K562 (cell line): ENCODE measurements at regions not wholly inside any gene's neighbourhood (a gene's known extent, or its start where the extent isn't known, plus 50 kb on each side); places are given as distances from the start of the nearest gene placed in this dataset.

Experiments
- ATAC-seq: fragments of 200-7000 bp; cut with Tn5 transposase; 3 replicates; pipeline ENCODE4 v1.9.1; 2020; ENCODE audit warnings: moderate library complexity
- BruUV-seq: library from RNA; stranded (reverse); fragments of 400-500 nt; replicated peaks from 2 replicates; lab custom pipeline; 2021; lab: Mats Ljungman, UMichigan
- CTCF ChIA-PET: fragments of 300-600 bp; formaldehyde crosslinking; extraction: SDS; loops from one replicate; lab custom pipeline; 2021; ENCODE audit warnings: low intra/inter-chr PET ratio; lab: Yijun Ruan, JAX
- POLR2A ChIA-PET: fragments of 300-600, 350-650 bp; sonication (Branson Sonifier 250); formaldehyde crosslinking; extraction: SDS; loops from one replicate; lab custom pipeline; 2021; ENCODE audit warnings: antibody characterized with exemption, inconsistent platforms; lab: Yijun Ruan, JAX
- DNase-seq, 4 experiments: peaks; one replicate each; pipeline versions ENCODE4 v3.0.0 to v3.0.0-alpha.2; 2011 to 2018; ENCODE audit warnings: low spot score in 3 of 4, mixed read lengths in 3 of 4; ENCODE audit errors: extremely low read depth in 1 of 4
- FAIRE-seq: peaks from 2 replicates; lab custom pipeline; 2011; peaks lifted over from hg19 to GRCh38; lab: Jason Lieb, UNC
- H2AFZ ChIP-seq: 2 replicates; pipeline ENCODE4 v1.6.0; 2011; ENCODE audit warnings: low read depth, low read length, control low read depth, inconsistent platforms
- H3K27ac ChIP-seq: fragments of 200-600 bp; 3 replicates; pipeline ENCODE4 v1.8.0; 2011; ENCODE audit warnings: low read depth, mild to moderate bottlenecking, control low read depth, inconsistent platforms, low read length, moderate library complexity, mixed read lengths; ENCODE audit errors: extremely low read depth
- H3K27me3 ChIP-seq, 2 experiments: fragments of 300-600 bp in 1 of 2; 2 replicates in 1 of 2; 3 replicates in 1 of 2; pipeline versions ENCODE4 v1.6.0 to v1.8.0; 2011; ENCODE audit warnings: inconsistent platforms in 2 of 2, low read length in 2 of 2, mild to moderate bottlenecking in 1 of 2, mixed read lengths in 1 of 2, moderate library complexity in 1 of 2; ENCODE audit not compliant: control insufficient read depth in 2 of 2, insufficient read depth in 2 of 2
- H3K36me3 ChIP-seq: fragments of 300-600 bp; 3 replicates; pipeline ENCODE4 v1.8.0; 2011; ENCODE audit warnings: mild to moderate bottlenecking, low read length, inconsistent platforms; ENCODE audit not compliant: control insufficient read depth, insufficient read depth
- H3K4me1 ChIP-seq, 2 experiments: fragments of 200-600 bp in 1 of 2; replicated peaks in 1 of 2; 2 replicates in 1 of 2; 3 replicates in 1 of 2; pipeline versions ENCODE4 v1.5.1 to v1.8.0; 2011; ENCODE audit warnings: inconsistent platforms in 2 of 2, low read length in 2 of 2, mild to moderate bottlenecking in 1 of 2, mixed read lengths in 1 of 2, moderate library complexity in 1 of 2; ENCODE audit not compliant: control insufficient read depth in 2 of 2, insufficient read depth in 2 of 2
- H3K4me2 ChIP-seq: 2 replicates; pipeline ENCODE4 v1.6.1; 2011; ENCODE audit warnings: low read length, control low read depth, inconsistent platforms, mixed read lengths; ENCODE audit not compliant: insufficient read depth
- H3K4me3 ChIP-seq: fragments of 200-600 bp; sonication (generic), shearing (Covaris generic); 2 replicates; pipeline ENCODE4 v1.5.1; 2016; ENCODE audit warnings: control low read depth, inconsistent platforms
- H3K79me2 ChIP-seq: fragments of 200-600 bp; 3 replicates; pipeline ENCODE4 v1.8.0; 2011; ENCODE audit warnings: low read length, inconsistent platforms; ENCODE audit not compliant: control insufficient read depth, insufficient read depth
- H3K9ac ChIP-seq, 2 experiments: 2 replicates each; pipeline versions ENCODE4 v1.6.0 to v1.6.1; 2011; ENCODE audit warnings: low read depth in 2 of 2, low read length in 2 of 2, control low read depth in 1 of 2, inconsistent platforms in 1 of 2, mild to moderate bottlenecking in 1 of 2, mixed read lengths in 1 of 2; ENCODE audit not compliant: insufficient read depth in 1 of 2
- H3K9me1 ChIP-seq: one replicate; pipeline ENCODE4 v1.6.0; 2011; ENCODE audit warnings: inconsistent platforms, mild to moderate bottlenecking, low read length, moderate library complexity; ENCODE audit not compliant: control insufficient read depth, insufficient read depth
- H3K9me3 ChIP-seq: replicated peaks from 2 replicates; pipeline ENCODE4 v1.5.1; 2011; ENCODE audit warnings: low read depth, low read length, inconsistent platforms; ENCODE audit not compliant: control insufficient read depth, insufficient read depth
- H4K20me1 ChIP-seq: replicated peaks from 2 replicates; pipeline ENCODE4 v1.6.1; 2011; ENCODE audit warnings: low read length, inconsistent platforms, mixed read lengths; ENCODE audit not compliant: control insufficient read depth, insufficient read depth
- BACH1 ChIP-seq: fragments of 200-800 bp; sonication (Bioruptor generic); IDR thresholded peaks from 2 replicates; pipeline ENCODE4 v1.6.1; 2016; ENCODE audit warnings: missing genetic modification characterization, missing compliant biosample characterization
- CEBPB ChIP-seq: fragments of 450-650 bp; IDR thresholded peaks from 2 replicates; pipeline ENCODE4 v1.6.1; 2016; ENCODE audit warnings: missing genetic modification characterization, missing compliant biosample characterization
- CHD1 ChIP-seq: fragments of 200-600 bp; sonication (generic); IDR thresholded peaks from one replicate; pipeline ENCODE4 v1.6.1; 2012; ENCODE audit warnings: mild to moderate bottlenecking, moderate library complexity, low read length, inconsistent platforms
- EZH2 ChIP-seq: IDR thresholded peaks from 2 replicates; pipeline ENCODE4 v1.6.1; 2012; ENCODE audit warnings: low read depth, mild to moderate bottlenecking, inconsistent platforms, low read length, borderline replicate concordance
- FOXP4 ChIP-seq: sonication (generic); formaldehyde crosslinking; IDR thresholded peaks from 2 replicates; pipeline ENCODE4 v1.8.0; 2022; ENCODE audit warnings: mild to moderate bottlenecking, missing genetic modification reagents, borderline replicate concordance
- POLR2H ChIP-seq: IDR thresholded peaks from 2 replicates; pipeline ENCODE4 v1.6.1; 2016; ENCODE audit warnings: missing genetic modification characterization, low read depth, mild to moderate bottlenecking, control low read depth, missing compliant biosample characterization, moderate library complexity
- ZFX ChIP-seq: sonication (generic); formaldehyde crosslinking; IDR thresholded peaks from 2 replicates; pipeline ENCODE4 v1.8.0; 2022; ENCODE audit warnings: mild to moderate bottlenecking, missing genetic modification reagents, moderate library complexity
- ZNF184 ChIP-seq: sonication (generic); formaldehyde crosslinking; IDR thresholded peaks from 2 replicates; pipeline ENCODE4 v1.5.0; 2020; ENCODE audit warnings: missing genetic modification reagents
- WGBS: fragments of 100-300 bp; shearing (Covaris generic); methylation state at CpG from one replicate; pipeline ENCODE4 v1.1.6; 2016; ENCODE audit warnings: low coverage, mixed read lengths; ENCODE audit not compliant: insufficient coverage; ENCODE audit errors: missing lambda C conversion rate; 5-methylcytosine and 5-hydroxymethylcytosine counted together
- in situ Hi-C: fragments of 300-500 bp; cut with MboI; formaldehyde crosslinking; loops from 4 replicates; pipeline ENCODE4 v1.15.0; 2018; ENCODE audit warnings: inconsistent platforms, mixed read lengths
- intact Hi-C: fragments of 100-400 bp; cut with micrococcal nuclease; formaldehyde crosslinking; loops from 2 replicates; pipeline ENCODE4 v1.14.2; 2022

GRCh38 chr17:79220201-79220712 lies 145.6 kb downstream of the ENGASE start (continued):
- no peak for TF ChIP-seq FOXP4

DNA sequence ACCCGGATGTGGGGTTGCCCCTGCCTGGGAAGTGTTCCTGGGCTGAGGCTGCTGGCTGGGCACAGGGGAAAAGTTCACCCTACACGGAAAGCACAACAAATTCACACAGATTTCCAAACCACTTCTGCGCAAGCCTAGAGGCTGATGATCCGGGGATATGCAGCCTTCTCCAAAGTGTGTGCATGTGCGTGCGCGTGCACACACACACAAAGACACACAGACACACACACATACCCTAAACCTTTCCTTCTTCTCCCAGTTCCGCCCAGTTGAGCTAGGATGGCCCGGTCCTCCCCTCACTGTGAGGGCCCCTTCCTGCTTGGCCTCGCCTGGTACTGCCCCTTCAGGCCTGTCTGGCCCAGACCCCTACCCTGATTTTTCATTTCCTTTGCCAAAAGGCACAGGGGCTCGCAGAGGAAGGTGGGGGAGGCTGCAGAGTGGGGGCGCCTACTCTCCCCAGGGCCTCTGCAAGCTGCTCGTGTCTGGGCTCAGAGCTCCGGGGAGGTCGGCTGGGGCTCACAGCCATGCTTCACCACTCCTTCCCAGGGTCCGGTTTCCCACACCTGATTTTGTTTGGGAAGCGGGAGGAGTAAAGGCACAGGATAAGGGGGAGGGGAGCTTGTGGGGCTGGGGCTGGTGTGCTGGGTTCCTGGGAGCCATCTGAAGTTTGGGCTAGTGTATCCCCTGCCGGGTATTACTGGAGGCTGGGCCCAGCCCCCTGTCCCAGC lies 144.7 kb downstream of the ENGASE start:
- FAIRE-seq (no peak), ATAC-seq (no peak), DNase-seq (no peak)
- TF ChIP-seq ZNF184 (no peak), CHD1 (no peak), ZFX (CRISPR knock-in tag) (no peak), CEBPB (tag) (no peak), POLR2H (tag) (no peak), BACH1 (tag) (no peak), EZH2 (no peak)
- no TSS peak for BruUV-seq
- H2AFZ ChIP-seq = no peak overlapping the region
- H3K9me3 ChIP-seq = no peaks in the 10 kb centered on the region
- intact Hi-C loops = no loop called here
- WGBS = 3% methylated on average over 15 of the region's 18 CpGs
- POLR2A ChIA-PET = interaction anchor here (0.6 kb wide), 1 partner anchor 759 kb away, joined by 3 read pairs; no protein-coding TSS in a partner anchor
- H3K36me3 ChIP-seq = no peaks in the 10 kb centered on the region
- H3K4me3 ChIP-seq = no peak overlapping the region
- H4K20me1 ChIP-seq = peaks cover 7% of the 10 kb centered on the region; the same call in 1 of the 2 replicates
- H3K9me1 ChIP-seq = no peaks in the 10 kb centered on the region
- H3K27ac ChIP-seq = no peak overlapping the region
- no peak overlapping the region for H3K4me2 ChIP-seq
- peaks cover 5 to 77% of the 10 kb centered on the region in 2 experiments; a peak in 4 of 5 replicates for H3K27me3 ChIP-seq
- peaks cover 0 to 7% of the 10 kb centered on the region in 2 experiments; a peak in 2 of 5 replicates for H3K4me1 ChIP-seq
- H3K79me2 ChIP-seq = no peaks in the 10 kb centered on the region
- no peak overlapping the region for H3K9ac ChIP-seq
- in situ Hi-C loops = no loop called here
- CTCF ChIA-PET = no interaction called here
